HS-5 (cell line): ENCODE measurements at regions not wholly inside any gene's neighbourhood (a gene's known extent, or its start where the extent isn't known, plus 50 kb on each side); places are given as distances from the start of the nearest gene placed in this dataset.

ENCODE experiments used
- DNase-seq: peaks from one replicate; pipeline ENCODE4 v3.0.0-alpha.2; 2012; ENCODE audit warnings: low read depth

DNA sequence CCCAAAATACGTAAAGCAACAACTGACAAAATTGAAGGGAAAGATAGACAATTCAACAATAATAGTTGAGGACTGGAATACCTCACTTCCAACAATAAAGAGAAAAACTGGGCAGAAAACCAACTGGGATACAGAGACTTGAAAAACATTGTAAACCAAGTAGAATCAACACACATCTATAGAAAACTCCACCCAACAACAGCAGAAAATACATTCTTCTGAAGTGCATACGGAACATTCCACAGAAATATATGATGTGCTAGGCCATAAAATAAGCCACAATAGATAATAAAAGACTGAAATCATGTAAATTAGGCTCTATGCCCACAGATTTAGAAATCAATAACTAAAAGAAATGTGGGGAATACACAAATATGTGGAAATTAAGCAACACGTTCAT lies 98.4 kb upstream of the THBS1 start:
- DNase-seq: no peak

DNA sequence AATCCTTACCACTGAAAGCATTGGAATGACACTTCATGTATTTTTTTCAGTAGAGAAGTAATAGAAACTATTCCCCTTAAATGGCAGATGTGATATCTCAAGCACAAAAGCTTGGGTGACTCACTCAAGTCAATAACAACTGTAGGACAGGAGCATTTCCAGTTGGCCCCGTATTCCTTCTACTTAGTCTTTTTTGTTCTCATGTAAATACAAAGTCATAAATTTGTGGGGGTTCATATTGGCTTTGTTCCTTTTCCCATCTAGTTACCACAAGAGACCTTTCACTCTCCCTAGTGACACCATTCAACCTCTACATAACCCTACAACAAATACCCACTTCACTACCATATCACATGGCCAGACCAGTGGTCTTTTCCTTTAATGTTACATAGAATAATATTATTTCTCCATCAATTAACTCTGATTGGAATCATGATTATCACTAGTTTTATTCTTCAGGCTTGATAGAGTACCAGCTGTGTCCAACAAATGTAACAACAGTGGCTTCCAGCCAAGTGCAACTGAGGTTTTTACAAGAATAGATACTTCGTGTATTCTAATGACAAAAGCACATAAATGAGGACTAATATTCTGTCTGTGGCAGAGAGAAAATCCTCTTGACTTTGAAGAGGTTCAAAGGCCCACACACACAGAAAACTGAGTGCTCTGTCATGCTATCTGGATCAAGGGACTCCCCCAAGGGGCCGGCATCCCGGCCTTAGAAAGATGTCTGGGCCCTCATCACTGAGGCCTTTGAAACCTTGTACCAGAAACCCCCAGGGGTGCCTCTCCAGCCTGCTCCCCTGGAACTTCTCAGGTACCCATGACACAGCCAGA lies 94.0 kb upstream of the THBS1 start:
- DNase-seq: no peak

DNA sequence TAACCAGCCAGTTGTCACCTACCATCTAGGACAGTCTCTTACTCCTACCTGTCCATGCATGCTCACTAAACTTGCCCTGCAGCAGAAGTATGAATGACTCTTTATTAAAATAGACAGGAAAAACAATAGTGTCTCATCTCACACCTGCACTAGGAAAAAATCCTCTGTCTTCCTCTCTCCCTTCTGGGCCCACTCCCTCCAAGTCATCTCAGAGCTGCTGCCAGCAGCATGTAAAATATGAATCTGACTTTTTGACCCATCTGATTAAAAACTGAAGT lies 93.5 kb upstream of the THBS1 start:
- DNase-seq: no peak

DNA sequence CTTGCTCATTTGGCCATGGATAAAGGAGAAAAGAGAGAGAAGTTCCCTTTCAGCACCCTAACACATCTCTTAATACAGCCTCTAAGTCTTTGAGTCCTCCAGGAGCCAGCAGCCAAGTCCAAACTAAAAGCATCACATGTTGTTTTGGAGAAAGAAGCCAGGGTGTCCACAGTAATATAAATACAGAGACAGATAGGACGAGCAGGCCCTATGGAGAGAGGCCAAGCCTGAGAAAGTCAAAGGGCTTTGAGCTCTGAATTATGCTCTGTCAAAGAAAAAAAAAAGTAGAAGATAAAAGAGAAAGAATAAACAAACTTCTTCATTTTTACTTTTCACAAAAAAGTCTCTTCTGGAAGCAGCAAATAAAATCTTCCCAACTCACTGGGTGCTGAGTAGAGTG lies 92.4 kb upstream of the THBS1 start:
- DNase-seq: no peak

DNA sequence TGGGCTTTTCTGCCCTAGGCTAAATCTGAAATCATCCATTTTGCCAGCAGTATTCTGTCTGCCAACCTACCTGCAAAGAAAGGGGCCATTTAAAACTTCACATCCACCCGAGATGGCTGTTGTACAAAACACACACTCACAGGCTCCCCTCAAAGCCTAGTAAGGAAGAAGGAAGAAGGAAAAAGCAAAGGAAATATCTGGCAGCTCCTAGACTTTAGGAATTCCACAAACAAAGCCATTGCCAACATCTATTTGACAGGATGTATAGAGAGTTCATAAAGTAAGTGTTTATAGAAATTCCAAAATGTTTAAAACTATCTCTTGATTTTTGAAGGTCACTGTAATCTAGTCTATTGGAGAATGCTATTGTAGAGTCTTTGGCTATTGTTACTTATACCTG lies 91.9 kb upstream of the THBS1 start:
- DNase-seq: no peak

DNA sequence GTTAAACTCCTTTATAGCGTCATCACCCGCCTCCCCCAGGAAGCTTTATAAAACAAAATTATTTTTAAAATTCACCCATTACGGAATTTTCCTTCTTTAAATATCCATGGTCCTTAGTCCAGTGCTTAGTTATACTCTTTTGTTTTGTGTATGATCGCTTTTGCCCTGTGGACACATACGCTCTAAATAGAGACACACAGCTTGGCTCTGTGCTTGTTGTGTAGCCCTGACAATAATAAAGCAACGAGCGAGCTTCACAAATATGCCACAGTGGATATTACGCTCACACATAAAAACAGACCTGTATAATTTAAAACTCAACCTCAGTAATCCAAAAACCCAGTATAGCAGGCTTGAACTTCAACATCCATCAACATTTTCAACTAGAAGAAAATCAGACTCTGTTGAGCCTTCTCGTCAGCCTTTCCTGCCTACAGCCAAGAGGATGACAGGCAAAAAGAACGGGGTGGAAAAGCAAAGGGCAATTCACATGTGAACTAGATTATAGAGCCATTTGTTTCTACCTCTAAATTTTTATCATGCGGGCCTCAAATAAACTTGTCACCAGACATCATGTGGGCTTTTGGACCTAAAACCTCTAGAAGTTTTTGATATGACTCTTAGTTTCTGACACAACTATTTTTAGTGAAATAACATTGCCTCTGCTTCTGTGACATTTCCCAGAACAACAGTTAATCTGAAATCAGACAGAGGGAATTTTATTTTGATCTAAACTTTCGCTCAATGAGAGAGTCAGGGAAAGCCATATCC lies 89.6 kb upstream of the THBS1 start:
- DNase-seq: no peak

DNA sequence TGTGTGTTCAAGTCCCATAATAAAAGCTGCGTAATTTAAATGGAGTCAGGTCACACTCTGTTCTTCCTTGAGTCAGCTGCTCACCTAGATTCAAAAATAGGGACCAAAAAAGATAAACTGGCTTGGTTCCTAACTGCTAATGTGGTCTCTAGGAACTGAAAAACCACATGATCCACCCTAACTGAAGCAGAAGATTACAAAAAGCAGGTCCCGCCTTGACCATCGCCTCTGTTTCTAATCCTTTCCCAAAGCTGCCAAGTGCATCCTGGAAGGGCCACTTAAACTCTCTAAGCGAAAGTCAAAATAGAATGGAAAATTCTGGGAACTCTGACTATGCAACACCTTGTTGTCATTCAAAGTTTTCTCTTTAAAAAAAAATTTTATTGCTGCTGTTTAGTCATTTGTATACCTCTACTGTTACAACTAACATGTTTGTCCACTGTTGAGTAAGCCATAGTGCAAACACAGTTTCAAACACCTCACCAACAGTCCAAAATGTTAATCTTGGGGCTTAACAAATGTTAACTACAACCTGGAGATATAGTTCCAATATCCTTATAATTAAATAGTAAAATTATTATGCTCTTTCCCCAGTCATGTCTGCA lies 88.9 kb upstream of the THBS1 start:
- DNase-seq: no peak

DNA sequence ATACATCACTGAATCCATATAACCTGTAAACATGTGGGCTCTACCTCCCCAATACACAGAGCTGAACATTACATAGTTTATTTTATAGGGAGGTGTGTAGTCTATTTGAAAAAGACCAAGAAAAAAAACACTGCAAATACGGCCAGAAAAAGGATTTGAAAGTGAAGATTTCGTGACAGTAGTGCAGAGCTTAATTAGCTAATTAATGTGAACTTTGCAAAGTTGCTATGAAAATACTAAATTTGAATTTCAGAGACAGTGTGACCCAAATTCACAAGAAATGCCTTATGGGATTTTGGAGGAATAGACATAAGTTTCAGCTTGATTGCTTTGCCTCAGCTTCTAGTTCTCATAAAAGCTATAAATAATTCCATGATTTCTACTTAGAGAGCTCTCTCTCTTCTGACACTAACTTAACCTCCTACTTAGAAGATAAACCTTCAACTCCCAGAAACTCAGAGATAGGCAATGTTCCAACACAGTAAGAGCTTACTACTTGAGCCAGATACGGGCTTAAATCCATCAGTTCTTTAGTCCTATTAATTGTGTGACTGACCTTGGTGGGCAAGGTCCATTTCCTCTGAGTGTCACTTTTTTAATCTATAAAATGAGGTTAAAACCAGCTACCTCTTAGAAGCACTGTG lies 87.3 kb upstream of the THBS1 start:
- no peak for DNase-seq

DNA sequence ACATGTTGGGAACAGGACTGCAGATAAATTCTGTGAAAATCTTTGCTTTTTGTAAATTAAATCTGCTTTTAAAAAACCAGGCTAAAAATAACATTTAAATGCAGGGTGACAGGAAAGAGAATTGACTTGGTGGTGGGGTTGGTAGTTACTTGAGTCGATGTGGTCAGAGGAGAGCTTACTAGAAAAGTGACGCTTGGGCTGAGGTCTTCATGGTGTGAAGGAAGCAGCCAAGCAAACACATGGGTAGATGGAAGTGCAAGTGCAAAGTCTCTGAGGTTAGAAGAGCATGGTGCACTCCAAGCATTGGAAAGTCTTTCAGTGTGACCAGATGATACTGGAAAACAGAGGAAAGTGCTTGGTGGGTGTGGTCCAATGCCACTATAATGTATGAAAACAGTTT lies 86.4 kb upstream of the THBS1 start:
- DNase-seq: no peak

DNA sequence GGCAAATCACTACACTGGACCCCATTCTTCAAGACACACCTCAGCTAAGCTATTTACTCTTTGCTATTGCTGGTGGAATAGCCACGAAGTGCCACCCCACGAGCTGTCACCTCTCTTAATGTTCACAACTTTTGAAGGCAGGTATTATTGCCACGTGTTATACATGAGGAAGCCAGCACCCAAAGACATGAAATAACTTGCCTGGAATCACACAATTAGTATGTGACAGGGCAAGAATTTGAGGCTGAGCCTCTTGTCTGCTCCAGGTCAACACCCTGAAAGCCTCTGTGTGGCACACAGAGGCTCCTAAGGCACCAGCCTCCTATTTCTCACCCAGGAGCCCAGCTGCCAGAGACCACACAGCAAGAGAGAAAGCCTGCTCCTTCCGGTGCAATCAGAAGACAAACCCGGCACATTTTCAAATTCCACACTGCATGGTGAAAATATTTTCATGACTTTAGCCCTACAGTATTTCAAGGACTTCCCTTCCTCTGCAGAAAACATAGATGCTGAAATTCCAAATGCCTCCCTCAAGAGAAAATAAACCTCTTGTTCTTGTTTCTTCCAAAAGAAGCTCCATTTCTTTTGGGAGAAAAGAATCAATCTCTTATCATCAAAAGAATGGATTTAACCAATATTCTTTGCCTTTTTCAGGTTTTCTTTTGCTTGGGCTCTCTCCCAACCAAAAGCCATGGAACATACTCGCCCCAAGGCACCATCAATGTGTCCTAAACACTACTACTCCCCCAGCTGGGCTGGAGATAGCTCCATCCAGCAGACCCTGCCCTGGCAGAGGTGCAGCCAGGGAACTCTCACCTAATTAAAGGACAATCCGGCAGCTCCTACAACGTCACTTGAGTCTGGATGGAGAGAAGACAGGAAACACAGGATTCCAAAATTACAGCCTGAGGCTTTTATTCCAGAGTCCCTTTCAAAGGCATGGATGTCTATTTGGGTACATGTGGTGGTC lies 84.7 kb upstream of the THBS1 start:
- DNase-seq: no peak

DNA sequence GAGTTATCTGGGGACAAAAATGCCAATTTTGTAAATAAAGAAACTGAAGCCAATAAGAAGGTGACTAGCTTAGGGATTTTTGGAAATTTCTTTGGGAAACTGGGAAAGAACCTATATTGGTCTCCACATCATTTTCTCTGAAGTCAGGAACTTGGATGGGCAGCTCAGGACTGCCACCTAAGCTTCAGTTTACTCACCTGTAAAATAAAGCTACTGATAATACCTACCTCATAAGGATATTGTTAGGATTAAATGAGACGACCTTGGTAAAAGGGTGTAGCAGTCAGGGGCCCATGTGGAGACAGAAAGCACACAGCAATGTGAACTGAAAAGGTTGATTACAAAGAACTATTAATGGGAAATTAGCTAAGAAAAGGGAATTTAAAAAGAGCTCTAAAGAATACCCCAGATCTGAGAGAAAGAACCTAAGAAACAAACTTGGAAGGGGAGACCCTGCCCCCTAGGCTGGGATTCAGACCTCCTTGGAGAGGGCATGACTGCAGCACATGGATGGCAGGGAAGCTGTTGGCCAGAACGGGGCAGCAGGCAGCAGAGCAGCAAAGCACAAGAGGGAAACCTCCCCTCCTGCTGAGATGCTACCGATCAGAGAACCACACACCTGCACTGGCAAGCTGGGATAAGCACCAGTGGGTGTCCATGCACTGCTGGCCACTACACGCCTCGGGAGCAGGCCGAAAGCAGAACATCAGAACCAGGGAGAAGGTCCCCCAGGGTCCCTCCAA lies 83.7 kb upstream of the THBS1 start:
- no peak for DNase-seq

DNA sequence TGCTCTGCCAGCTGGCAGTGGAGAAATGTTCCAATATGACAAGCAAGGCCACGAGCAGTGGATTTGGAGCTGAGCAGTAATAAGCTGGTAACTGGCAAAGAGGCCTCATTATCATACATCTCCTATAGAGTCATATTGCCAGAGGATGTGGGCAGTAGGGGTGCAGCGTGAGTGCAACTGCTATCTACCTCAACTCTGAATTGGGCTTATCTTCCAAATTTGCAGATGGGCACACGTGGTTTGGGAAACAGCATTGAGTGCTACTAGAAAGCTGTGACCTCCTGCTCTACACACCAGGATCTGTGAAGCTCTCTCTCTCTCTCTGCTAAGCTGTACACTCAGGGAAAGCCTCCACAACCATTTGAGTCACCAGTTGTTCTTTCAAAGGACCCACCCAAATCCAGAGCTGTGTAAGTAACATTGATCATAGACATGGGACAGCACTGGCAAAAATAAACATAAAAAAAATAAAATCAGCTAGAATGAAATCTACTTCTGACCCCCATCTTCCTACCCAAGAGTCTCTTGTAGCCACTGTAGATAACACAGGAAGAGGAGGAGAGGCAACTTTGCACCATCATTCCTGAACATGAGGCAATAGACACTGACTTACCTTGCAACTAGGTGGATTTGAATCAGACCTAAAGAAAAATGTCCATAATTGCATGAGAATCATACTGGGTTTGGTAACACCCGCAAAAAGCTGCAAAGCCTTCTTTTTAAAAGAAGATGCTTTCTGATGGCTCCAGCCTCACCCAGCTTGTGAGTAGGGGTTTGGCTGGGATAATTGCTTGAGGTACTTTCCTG lies 82.9 kb upstream of the THBS1 start:
- DNase-seq: no peak

DNA sequence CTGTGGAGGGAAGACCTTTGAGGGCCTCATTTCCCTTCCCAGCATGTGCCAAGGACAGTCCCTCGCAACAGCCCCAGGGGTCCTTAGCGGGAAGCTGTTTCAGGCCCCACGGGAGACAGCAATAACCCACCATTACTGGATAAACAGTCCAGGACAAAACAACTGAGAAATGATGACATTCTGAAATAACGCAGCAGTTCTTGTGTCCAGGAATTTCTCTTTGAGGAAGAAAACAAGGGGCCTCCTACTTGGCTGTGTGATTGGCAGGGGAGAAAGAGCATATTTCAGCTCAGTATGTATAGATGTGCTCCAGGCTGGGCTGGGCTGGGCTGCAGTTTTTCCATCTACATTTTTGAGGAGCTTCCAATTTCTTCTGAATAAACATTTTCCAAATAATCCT lies 82.2 kb upstream of the THBS1 start:
- DNase-seq: no peak

DNA sequence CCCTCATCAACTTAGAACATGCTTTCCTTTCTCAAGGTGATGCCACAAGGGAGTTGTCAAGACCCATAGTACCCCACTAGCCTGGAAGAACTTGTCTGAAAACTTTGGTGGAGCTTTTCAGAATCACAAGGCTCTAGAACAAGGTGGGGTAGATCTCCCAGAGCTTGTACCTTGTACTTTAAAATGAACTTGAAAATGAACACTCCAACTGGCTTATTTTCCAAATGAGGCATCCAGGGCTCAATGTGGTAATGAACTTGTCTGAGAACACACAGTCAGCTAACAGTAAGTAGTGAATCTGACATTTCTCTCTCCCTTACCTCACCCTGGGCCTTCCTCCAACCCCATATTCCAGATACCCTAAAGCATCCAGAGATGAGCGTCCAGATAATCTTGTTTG lies 81.8 kb upstream of the THBS1 start:
- DNase-seq: no peak

DNA sequence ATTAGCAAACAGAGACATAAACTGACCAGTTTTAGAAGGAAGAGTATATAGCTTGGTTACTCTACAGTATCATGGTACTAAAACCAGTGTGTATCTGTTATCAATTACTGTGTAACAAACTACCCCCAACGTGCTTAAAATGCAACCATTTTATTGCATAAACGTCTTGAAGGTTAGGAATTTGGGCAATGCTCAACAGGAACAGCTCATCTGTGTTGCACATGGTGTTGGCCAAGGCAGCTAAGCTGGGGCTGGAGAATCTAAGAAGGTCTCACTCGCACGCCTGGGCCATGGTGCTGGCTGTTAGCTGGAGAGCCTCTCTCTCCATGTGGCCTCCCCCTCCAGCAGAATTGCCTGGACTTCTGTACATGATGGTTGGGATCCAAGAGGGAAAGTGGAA lies 81.2 kb upstream of the THBS1 start:
- DNase-seq: no peak

DNA sequence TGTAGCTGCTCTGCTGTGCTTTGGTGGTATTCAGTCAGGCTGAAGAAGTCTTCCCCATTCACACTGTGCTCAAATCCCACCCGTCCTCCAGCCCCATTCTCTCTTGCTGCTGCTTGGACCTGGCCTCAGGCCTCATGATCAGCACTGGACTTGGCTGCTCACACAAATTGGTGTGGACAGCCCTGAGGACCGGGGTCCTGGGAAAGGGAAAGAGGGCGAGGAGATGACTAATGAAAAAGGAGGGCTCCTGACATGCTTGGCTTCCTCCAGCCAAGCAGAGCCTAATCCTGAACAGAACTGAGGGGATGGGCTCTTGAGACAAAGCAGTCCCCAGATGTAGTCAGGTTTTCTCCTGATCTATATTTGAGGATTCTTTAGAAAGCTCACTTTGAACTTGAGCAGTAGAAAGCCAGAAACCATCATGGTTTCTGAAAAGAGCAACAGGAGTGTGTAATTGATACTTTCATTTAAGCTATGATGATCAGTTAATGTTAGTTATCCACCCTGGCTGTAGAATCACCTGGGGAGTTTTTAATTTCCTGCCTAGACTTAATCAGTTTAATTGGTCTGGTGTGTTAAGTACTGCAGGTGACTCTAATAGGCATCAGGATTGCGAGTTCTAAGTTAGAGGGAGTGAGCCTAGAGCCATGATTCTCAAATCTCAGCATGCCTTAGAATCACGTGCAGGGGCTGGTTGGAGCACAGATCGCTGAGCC lies 79.4 kb upstream of the THBS1 start:
- DNase-seq: no peak

DNA sequence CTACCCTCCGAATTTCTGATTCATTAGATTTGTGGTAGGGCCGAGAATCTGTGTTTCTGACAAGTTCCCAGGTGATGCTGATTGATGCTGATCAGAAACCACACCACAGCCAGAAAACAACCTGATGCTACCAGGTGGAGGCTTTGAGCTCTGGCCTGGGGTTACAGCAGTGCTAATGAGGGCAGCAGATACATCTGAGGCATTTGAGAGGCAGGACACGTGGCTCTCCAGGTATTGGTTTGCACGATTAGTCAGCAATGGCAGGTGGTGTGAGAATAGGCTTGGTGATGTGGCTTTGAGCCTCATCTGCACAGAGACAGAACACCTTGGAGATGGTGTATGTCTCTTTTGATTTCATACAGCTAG lies 78.8 kb upstream of the THBS1 start:
- no peak for DNase-seq

DNA sequence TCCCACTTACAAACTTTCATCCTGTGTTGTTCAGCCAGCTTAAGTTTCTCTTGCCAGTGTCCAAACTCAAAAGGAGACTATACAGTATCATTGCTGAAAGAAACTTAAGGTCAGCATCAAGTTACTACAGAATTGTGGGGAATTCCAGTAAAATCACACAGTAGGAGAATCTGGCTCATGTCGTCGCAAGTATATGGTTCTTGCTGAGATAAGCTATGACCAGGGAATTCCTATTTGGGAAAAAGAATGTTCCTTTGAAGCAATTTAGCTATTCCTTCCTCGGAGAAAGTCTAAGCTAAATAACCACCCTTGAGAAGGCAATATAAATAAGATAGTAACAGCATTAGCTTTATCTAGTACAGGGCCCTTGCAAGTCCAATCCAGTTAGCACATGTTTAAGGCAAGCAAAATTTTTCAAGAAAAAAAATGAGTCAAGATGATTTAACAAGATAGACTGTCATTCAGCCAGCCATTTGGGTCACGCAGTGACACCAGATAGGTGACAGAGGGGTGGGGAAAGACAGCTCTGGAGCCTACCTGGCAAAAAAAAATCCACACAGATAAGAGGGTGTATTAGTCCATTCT lies 78.2 kb upstream of the THBS1 start:
- no peak for DNase-seq

DNA sequence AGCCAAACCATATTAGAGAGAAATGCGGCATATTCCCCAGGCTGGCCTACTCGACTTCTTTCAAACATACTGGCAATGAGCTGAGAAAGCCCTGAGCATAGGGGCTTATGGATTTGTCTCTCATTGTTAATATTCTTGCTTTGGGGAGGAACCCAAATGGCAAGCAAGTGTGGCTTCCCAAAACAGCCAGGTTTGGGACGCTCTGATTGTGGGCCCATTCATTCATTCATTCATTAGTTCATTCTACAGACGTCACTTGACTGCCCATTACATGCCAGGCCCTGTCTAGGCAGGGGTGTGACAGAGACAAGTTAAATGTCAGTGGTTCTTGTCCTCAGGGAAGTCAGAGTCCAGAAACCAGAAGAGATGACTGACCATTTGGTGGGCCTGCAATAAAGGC lies 77.4 kb upstream of the THBS1 start:
- no peak for DNase-seq
